PFSK-1 (cell line): ENCODE measurements at regions not wholly inside any gene's neighbourhood (a gene's known extent, or its start where the extent isn't known, plus 50 kb on each side); places are given as distances from the start of the nearest gene placed in this dataset.

Source experiments
- FOXP2 ChIP-seq: optimal IDR thresholded peaks from 2 replicates; pipeline ENCODE3; 2011; ENCODE audit warnings: borderline replicate concordance, control low read depth, inconsistent platforms; ENCODE audit not compliant: insufficient read depth; ENCODE audit errors: extremely low read length, extremely low read depth
- POLR2AphosphoS5 ChIP-seq: IDR thresholded peaks from 2 replicates; pipeline ENCODE4 v1.6.1; 2012; ENCODE audit warnings: low read depth, mild to moderate bottlenecking, control low read depth, low read length, moderate library complexity
- SIN3A ChIP-seq: IDR thresholded peaks from 2 replicates; pipeline ENCODE4 v1.6.1; 2012; ENCODE audit warnings: mild to moderate bottlenecking, low read length, moderate library complexity, borderline replicate concordance; ENCODE audit not compliant: insufficient read depth
- TAF1 ChIP-seq: IDR thresholded peaks from 2 replicates; pipeline ENCODE4 v1.6.1; 2012; ENCODE audit warnings: low read length, control low read depth, borderline replicate concordance; ENCODE audit not compliant: insufficient read depth
- TF ChIP-seq, protein P1 (sequence below), 2 experiments: IDR thresholded peaks; 2 replicates each; pipeline versions ENCODE4 v1.6.1 to v1.8.0; 2011 to 2012; ENCODE audit warnings: low read depth in 2 of 2, low read length in 2 of 2, control low read depth in 1 of 2, inconsistent platforms in 1 of 2, mild to moderate bottlenecking in 1 of 2, moderate library complexity in 1 of 2; ENCODE audit not compliant: insufficient read depth in 1 of 2

DNA sequence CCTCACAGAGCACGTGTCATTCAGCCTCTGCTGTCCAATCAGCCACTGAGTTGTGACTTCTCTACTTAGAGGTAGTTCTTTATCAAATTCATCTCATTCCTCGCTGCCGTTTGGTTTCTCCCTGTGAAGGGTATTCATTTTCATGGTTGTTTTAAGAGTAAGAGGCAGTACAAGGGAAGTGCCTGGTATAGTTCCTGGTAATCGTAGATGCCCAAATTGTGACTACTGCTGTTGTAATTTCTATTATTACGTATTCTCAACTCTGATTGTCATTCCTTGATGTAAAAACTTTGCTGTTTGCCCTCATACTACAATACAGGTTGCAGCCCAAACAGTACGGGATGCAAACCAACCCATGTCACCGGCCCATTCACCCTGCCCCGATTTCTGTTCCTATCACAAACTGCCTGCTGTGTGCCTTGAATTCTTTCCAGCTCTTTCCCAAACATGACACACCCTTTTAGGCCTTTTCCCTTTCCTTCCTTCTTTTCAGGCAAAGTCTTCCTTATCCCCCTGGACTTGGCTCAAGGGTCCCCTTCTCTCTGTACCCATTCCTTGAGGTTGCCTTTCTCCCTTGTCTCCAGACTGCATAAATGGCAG lies 93.0 kb downstream of the SLC25A47 start:
- TF ChIP-seq FOXP2 (no peak), POLR2AphosphoS5 (no peak), TAF1 (no peak), SIN3A (no peak)
- TF ChIP-seq, protein P1, sequence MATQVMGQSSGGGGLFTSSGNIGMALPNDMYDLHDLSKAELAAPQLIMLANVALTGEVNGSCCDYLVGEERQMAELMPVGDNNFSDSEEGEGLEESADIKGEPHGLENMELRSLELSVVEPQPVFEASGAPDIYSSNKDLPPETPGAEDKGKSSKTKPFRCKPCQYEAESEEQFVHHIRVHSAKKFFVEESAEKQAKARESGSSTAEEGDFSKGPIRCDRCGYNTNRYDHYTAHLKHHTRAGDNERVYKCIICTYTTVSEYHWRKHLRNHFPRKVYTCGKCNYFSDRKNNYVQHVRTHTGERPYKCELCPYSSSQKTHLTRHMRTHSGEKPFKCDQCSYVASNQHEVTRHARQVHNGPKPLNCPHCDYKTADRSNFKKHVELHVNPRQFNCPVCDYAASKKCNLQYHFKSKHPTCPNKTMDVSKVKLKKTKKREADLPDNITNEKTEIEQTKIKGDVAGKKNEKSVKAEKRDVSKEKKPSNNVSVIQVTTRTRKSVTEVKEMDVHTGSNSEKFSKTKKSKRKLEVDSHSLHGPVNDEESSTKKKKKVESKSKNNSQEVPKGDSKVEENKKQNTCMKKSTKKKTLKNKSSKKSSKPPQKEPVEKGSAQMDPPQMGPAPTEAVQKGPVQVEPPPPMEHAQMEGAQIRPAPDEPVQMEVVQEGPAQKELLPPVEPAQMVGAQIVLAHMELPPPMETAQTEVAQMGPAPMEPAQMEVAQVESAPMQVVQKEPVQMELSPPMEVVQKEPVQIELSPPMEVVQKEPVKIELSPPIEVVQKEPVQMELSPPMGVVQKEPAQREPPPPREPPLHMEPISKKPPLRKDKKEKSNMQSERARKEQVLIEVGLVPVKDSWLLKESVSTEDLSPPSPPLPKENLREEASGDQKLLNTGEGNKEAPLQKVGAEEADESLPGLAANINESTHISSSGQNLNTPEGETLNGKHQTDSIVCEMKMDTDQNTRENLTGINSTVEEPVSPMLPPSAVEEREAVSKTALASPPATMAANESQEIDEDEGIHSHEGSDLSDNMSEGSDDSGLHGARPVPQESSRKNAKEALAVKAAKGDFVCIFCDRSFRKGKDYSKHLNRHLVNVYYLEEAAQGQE (IDR thresholded peaks at IDR 0.05; ENCODE audit: insufficient read depth in 1 of 2, low read depth in 2 of 2, low read length in 2 of 2): no peak
